ENCODE measurements at regions not wholly inside any gene's neighbourhood (a gene's known extent, or its start where the extent isn't known, plus 50 kb on each side); places are given as distances from the start of the nearest gene placed in this dataset.

DNA sequence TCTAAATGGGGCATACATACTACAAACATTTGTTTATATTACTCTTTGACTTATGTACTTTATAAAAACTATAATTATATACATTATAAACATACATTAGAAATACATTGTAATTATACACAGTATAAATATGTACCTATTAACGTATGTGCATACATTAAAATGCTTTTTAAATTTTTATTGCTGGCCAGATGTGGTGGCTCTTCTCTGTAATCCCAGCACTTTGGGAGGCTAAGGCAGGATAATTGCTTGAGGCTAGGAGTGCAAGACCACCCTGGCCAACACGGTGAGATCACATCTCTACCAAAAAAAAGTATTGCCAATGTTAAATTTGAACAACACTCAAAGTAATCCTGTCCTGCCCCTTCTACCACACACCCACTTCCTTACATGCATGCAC lies 1037.0 kb downstream of the GRM8 start:
- TF ChIP-seq, protein P1, sequence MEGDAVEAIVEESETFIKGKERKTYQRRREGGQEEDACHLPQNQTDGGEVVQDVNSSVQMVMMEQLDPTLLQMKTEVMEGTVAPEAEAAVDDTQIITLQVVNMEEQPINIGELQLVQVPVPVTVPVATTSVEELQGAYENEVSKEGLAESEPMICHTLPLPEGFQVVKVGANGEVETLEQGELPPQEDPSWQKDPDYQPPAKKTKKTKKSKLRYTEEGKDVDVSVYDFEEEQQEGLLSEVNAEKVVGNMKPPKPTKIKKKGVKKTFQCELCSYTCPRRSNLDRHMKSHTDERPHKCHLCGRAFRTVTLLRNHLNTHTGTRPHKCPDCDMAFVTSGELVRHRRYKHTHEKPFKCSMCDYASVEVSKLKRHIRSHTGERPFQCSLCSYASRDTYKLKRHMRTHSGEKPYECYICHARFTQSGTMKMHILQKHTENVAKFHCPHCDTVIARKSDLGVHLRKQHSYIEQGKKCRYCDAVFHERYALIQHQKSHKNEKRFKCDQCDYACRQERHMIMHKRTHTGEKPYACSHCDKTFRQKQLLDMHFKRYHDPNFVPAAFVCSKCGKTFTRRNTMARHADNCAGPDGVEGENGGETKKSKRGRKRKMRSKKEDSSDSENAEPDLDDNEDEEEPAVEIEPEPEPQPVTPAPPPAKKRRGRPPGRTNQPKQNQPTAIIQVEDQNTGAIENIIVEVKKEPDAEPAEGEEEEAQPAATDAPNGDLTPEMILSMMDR (IDR thresholded peaks at IDR 0.05), result no peak
- TF ChIP-seq EZH2 (IDR thresholded peaks at IDR 0.05), result no peak
